Heart right ventricle (tissue), 16 donors: ENCODE measurements at regions not wholly inside any gene's neighbourhood (a gene's known extent, or its start where the extent isn't known, plus 50 kb on each side); places are given as distances from the start of the nearest gene placed in this dataset.
"Not testable (repeated sequence)": the region's sequence is repeated elsewhere in the genome, so short reads cannot be mapped to it uniquely, and the experiment has no call there.

Experiments used
- ATAC-seq, 8 donors: fragments of 200-7000 bp; cut with Tn5 transposase; one replicate each; pipeline ENCODE4 v1.9.1; 2020; ENCODE audit warnings: mild to moderate bottlenecking in 8 of 8, moderate library complexity in 8 of 8, moderate number of reproducible peaks in 1 of 8
- DNase-seq, 2 donors: peaks; one replicate each; pipeline ENCODE4 v3.0.0-alpha.2; 2020
- H3K27ac ChIP-seq, 10 donors: fragments of 200-600 bp; sonication (generic) in 2 of 10; one replicate each; pipeline versions ENCODE4 v1.5.0 to v1.8.0; 2020 to 2022; ENCODE audit warnings: mild to moderate bottlenecking in 3 of 10
- H3K27me3 ChIP-seq, 7 donors: fragments of 200-600 bp; one replicate each; pipeline ENCODE4 v1.8.0; 2021 to 2022; ENCODE audit warnings: mild to moderate bottlenecking in 2 of 7
- H3K36me3 ChIP-seq, 9 donors: fragments of 200-600 bp; sonication (generic) in 1 of 9; one replicate each; pipeline versions ENCODE4 v1.5.0 to v1.8.0; 2020 to 2022; ENCODE audit warnings: mild to moderate bottlenecking in 2 of 9
- H3K4me1 ChIP-seq, 9 donors: fragments of 200-600 bp; sonication (generic) in 1 of 9; one replicate each; pipeline versions ENCODE4 v1.5.0 to v1.8.0; 2020 to 2022; ENCODE audit warnings: mild to moderate bottlenecking in 4 of 9
- H3K4me3 ChIP-seq, 10 donors: fragments of 200-600 bp; sonication (generic) in 2 of 10; one replicate each; pipeline versions ENCODE4 v1.5.0 to v1.8.0; 2020 to 2022; ENCODE audit warnings: mild to moderate bottlenecking in 7 of 10, moderate library complexity in 2 of 10
- H3K9me3 ChIP-seq, 11 donors: fragments of 200-600 bp in 10 of 11; sonication (generic) in 2 of 11; one replicate each; pipeline versions ENCODE4 v1.5.0 to v1.8.0; 2013 to 2022; ENCODE audit warnings: mild to moderate bottlenecking in 2 of 11, control low read depth in 1 of 11, moderate library complexity in 1 of 11
- WGBS, 2 donors: extraction: QIAGEN DNeasy Blood & Tissue Kit; methylation state at CpG; one replicate each; pipeline ENCODE4 v1.1.7; 2013; ENCODE audit warnings: inconsistent platforms in 1 of 2; 5-methylcytosine and 5-hydroxymethylcytosine counted together
- intact Hi-C, 10 donors: fragments of 100-400 bp; cut with DNase I; formaldehyde crosslinking; loops; one replicate each; pipeline versions ENCODE4 v1.11.1 to v1.14.2; 2022
- TF ChIP-seq, protein P1 (sequence below), 9 donors: fragments of 200-600 bp; sonication (generic) in 2 of 9; IDR thresholded peaks; one replicate each; pipeline versions ENCODE4 v1.5.0 to v1.8.0; 2021 to 2022; ENCODE audit warnings: antibody characterized with exemption in 9 of 9, mild to moderate bottlenecking in 5 of 9, moderate library complexity in 1 of 9
- donor health status: Arrhythmogenic right ventricular cardiomyopathy.
- donor health status: ischemic (EF 13 %, LVEDD 7.1; RV severe dilation, severe dysfunction).
- donor health status: healthy with polysubstance abuse.
- donor health status: DM: no; HTN: yes; CAD: no.
- donor health status: DM: no; HTN: no; CAD: no.
- donor health status: ischemic (EF 25% LVEDD 6.9; RV normal size, moderate dysfunction).
- donor health status: ischemic (EF 25% LVEDD 5.7; RV mildly dilated, moderate dysfunction).
- donor health status: healthy.
- donor health status: DM: yes; HTN: yes; CAD: no.
- donor health status: Ischemic cardiomyopathy.
- donor health status: ischemic (EF 35%, LVEDD 5.7; RV mildly dilated, moderate dysfunction).
- donor health status: nonischemic (EF 11% LVEDD 7.7; RV severe dilation, severe dysfunction).
- donor health status: DM: yes; HTN: yes; CAD: no.
- donor health status: PGD.
- donor health status: ischemic (EF 29% LVEDD 5.4; RV normal size, mild dysfunction).
- donor health status: nonischemic (EF 23%, LVEDD 6.1; RV moderate dilation, normal function).

DNA sequence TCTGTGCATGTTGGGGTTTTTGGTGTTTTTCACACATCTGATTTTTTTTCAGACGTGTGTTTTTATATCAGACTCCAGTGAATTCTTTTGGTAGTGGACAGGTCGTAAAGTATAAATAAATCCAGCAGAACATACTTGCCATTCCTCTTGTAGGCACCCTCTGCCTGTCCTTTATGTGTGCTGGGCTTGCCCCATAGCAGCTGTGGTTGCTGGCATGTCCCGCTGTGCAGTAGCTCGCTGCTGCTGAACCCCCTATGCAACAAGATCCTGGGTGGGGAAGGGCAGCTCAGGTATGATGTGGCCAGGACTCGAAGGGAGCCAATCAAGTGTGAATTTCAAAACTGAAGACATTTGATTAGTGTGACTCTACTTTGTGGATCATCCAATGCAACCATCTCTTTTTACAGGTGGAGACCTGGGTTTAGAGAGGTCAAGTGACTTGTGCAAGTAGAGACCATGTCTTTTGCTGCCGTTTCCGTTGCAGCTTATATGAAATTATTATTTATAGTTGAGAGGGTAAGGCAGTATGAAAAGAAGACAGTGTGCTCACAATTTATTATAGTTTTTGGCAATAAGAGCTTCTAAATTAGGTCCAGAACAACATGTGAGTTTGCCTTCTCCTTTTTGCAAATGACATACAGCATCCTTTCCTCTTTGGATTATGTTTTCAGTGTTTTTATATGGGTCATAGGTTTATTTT, 350.8 kb upstream of the C2CD4B start:
- DNase-seq (no peak), ATAC-seq (peak in 5 of 8 donors; percentile 46 to 64 (median 50))
- Histone ChIP-seq H3K27me3 (no peaks in the 10 kb centered on the region), H3K36me3 (no peaks in the 10 kb centered on the region), H3K4me1 (peaks cover 0 to 44% (median 7%) of the 10 kb centered on the region in 9 donors), H3K9me3 (no peaks in the 10 kb centered on the region), H3K4me3 (no peak overlapping the region), H3K27ac (peak overlapping the region in 3 of 10 donors; percentile 17 to 38 (median 20))
- 65 to 70% methylated on average over 7 of the region's 7 CpGs for WGBS, 2 donors
- intact Hi-C loops: loop anchor here in 1 of 10 donors (10.0 kb wide), 1 partner anchor 121 kb away; the partner anchor contains the start of gene TLN2
- TF ChIP-seq, protein P1, sequence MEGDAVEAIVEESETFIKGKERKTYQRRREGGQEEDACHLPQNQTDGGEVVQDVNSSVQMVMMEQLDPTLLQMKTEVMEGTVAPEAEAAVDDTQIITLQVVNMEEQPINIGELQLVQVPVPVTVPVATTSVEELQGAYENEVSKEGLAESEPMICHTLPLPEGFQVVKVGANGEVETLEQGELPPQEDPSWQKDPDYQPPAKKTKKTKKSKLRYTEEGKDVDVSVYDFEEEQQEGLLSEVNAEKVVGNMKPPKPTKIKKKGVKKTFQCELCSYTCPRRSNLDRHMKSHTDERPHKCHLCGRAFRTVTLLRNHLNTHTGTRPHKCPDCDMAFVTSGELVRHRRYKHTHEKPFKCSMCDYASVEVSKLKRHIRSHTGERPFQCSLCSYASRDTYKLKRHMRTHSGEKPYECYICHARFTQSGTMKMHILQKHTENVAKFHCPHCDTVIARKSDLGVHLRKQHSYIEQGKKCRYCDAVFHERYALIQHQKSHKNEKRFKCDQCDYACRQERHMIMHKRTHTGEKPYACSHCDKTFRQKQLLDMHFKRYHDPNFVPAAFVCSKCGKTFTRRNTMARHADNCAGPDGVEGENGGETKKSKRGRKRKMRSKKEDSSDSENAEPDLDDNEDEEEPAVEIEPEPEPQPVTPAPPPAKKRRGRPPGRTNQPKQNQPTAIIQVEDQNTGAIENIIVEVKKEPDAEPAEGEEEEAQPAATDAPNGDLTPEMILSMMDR (IDR thresholded peaks at IDR 0.05): no peak

DNA sequence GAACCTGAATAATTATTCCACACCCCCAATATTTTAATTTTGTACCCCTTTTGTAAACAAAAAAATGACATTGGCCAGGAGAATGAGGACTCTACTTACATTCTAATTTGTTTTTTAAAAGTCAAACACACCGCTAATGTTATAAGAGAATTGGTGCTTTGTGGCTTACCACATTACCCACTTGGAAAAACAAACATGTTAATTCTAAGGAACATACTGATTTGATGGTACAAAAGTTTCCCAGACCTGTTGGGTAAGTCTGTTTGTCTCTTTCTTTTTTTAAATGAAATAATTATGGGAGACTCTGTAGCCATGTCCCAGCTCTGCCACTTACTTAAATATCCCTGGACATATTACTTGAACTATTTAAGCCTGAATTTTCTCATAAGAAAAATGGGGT, 352.5 kb upstream of the C2CD4B start:
- Histone ChIP-seq H3K36me3 (no peaks in the 10 kb centered on the region), H3K27me3 (no peaks in the 10 kb centered on the region), H3K9me3 (no peaks in the 10 kb centered on the region), H3K4me3 (no peak overlapping the region), H3K27ac (no peak overlapping the region), H3K4me1 (peaks cover 0 to 38% (median 4%) of the 10 kb centered on the region in 9 donors)
- DNase-seq: no peak
- 94% methylated on average over 1 of the region's 1 CpG for whole genome bisulfite sequencing, 2 donors
- TF ChIP-seq, protein P1 (IDR thresholded peaks at IDR 0.05): no peak
- ATAC-seq: no peak
- intact Hi-C loops: loop anchor here in 1 of 10 donors (10.0 kb wide), 1 partner anchor 123 kb away; the partner anchor contains the start of gene TLN2

DNA sequence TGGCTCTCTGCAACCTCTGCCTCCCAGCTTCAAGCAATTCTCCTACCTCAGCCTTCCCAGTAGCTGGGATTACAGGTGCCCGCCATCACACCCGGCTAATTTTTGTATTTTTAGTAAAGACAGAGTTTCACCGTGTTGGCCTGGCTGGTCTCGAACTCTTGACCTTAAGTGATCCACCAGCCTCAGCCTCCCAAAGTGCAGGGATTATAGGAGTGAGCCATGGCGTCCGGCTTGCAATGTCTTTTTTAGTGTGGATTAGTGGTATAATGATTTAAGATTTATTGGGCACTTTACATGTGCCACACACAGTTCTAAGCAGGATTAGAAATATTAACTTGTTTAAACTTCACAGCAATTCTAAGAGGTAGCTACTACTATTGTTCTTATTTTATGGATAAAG, 353.6 kb upstream of the C2CD4B start:
- not testable (repeated sequence) for ATAC-seq, H3K4me3 ChIP-seq, H3K27me3 ChIP-seq, DNase-seq, H3K9me3 ChIP-seq, H3K36me3 ChIP-seq, H3K27ac ChIP-seq
- intact Hi-C loops: loop anchor here in 1 of 10 donors (10.0 kb wide), 1 partner anchor 124 kb away; the partner anchor contains the start of gene TLN2
- 95 to 97% methylated on average over 6 of the region's 6 CpGs for whole genome bisulfite sequencing, 2 donors
- peaks cover 0 to 31% (median 4%) of the 10 kb centered on the region in 9 donors for H3K4me1 ChIP-seq

DNA sequence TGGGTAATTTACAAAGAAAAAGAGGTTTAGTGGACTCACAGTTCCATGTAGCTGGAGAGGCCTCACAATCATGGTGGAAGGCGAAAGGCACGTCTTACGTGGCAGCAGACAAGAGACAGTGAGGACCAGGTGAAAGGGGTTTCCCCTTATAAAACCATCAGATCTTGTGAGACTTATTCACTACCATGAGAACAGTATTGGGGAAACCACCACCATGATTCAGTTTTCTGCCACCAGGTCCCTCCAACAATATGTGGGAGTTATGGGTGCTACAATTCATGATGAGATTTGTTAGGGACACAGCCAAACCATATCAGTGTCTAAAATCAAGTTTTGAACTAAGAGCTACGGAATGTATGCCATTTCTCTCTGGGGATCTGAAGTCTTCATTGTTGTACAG, 354.8 kb upstream of the C2CD4B start:
- TF ChIP-seq, protein P1 (IDR thresholded peaks at IDR 0.05): no peak
- H3K9me3 ChIP-seq: no peaks in the 10 kb centered on the region
- ATAC-seq (no peak), DNase-seq (no peak)
- H3K4me1 ChIP-seq: peaks cover 0 to 20% (median 4%) of the 10 kb centered on the region in 9 donors
- 82 to 95% methylated on average over 4 of the region's 4 CpGs for WGBS, 2 donors
- no peak overlapping the region for H3K4me3 ChIP-seq
- intact Hi-C loops: loop anchor here in 1 of 10 donors (10.0 kb wide), 1 partner anchor 125 kb away; the partner anchor contains the start of gene TLN2
- H3K27ac ChIP-seq: no peak overlapping the region
- H3K36me3 ChIP-seq: no peaks in the 10 kb centered on the region
- no peaks in the 10 kb centered on the region for H3K27me3 ChIP-seq

DNA sequence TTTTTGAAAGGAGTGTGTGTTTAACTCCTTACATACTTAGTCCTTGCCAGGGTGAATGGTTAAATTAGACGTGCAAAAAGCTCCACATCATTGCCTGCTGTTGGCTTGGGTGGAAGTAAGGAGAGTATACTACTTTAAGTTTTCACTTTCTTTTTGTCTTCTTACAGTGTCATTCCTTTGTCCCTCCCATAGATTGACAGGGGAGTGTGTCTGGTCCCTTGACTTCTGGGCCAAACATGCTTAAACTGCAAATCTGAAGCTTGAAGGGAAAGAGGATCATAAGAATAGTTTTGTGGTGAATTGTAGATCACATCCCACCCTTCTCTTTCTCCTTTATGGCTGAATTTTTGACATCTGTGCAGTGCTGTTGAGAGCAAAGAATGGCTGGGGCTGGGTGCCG, 355.8 kb upstream of the C2CD4B start:
- H3K4me1 ChIP-seq: peaks cover 0 to 11% (median 3%) of the 10 kb centered on the region in 9 donors
- TF ChIP-seq, protein P1 (IDR thresholded peaks at IDR 0.05): no peak
- no peak overlapping the region for H3K4me3 ChIP-seq
- ATAC-seq: no peak
- H3K9me3 ChIP-seq: no peaks in the 10 kb centered on the region
- H3K27ac ChIP-seq: no peak overlapping the region
- DNase-seq: no peak
- H3K36me3 ChIP-seq: no peaks in the 10 kb centered on the region
- no peaks in the 10 kb centered on the region for H3K27me3 ChIP-seq
- WGBS, 2 donors: 95 to 97% methylated on average over 2 of the region's 2 CpGs
- intact Hi-C loops: no loop called here
